IPS-NIHi7 (cell line): ENCODE measurements at regions not wholly inside any gene's neighbourhood (a gene's known extent, or its start where the extent isn't known, plus 50 kb on each side); places are given as distances from the start of the nearest gene placed in this dataset.

Experiments used
- DNase-seq: peaks from one replicate; pipeline ENCODE4 v3.0.0; 2012; ENCODE audit warnings: mixed read lengths; ENCODE audit errors: extremely low spot score

GRCh38 chr2:15765686-15766302 is 174.1 kb downstream of the DDX1 start:
- DNase-seq, result no peak

- no peak for DNase-seq
Observed at GRCh38 chr2:15766303-15766861, 174.0 kb upstream of the MYCN start.

GRCh38 chr2:15766911-15767597 is 173.3 kb upstream of the MYCN start:
- DNase-seq, result no peak

GRCh38 chr2:15767679-15768078 is 172.7 kb upstream of the MYCN start:
- DNase-seq, result no peak

- DNase-seq, result no peak
Observed at GRCh38 chr2:15768142-15768541, 172.2 kb upstream of the MYCN start.

- DNase-seq, result no peak
Observed at GRCh38 chr2:15768615-15769014, 171.7 kb upstream of the MYCN start.

- DNase-seq, result no peak
Observed at GRCh38 chr2:15769235-15769634, 171.1 kb upstream of the MYCN start.

- DNase-seq, result peak; percentile 60
Observed at GRCh38 chr2:15769676-15770547, 170.4 kb upstream of the MYCN start.

- no peak for DNase-seq
Observed at GRCh38 chr2:15770606-15771005, 169.7 kb upstream of the MYCN start.

GRCh38 chr2:15771124-15771523 is 169.2 kb upstream of the MYCN start:
- DNase-seq, result no peak

- no peak for DNase-seq
Observed at GRCh38 chr2:15772086-15772595, 168.2 kb upstream of the MYCN start.

- DNase-seq, result no peak
Observed at GRCh38 chr2:15772681-15773080, 167.7 kb upstream of the MYCN start.

GRCh38 chr2:15773204-15773603 is 167.1 kb upstream of the MYCN start:
- DNase-seq, result no peak

GRCh38 chr2:15773846-15774245 is 166.5 kb upstream of the MYCN start:
- DNase-seq, result no peak

- DNase-seq, result no peak
Observed at GRCh38 chr2:15775753-15776628, 164.4 kb upstream of the MYCN start.

- DNase-seq, result no peak
Observed at GRCh38 chr2:15776629-15776919, 163.8 kb upstream of the MYCN start.

GRCh38 chr2:15776992-15777702 is 163.2 kb upstream of the MYCN start:
- no peak for DNase-seq

GRCh38 chr2:15777795-15778371 is 162.5 kb upstream of the MYCN start:
- DNase-seq, result no peak

- DNase-seq, result no peak
Observed at GRCh38 chr2:15778529-15779219, 161.7 kb upstream of the MYCN start.
